B cell (primary cell): ENCODE measurements at regions not wholly inside any gene's neighbourhood (a gene's known extent, or its start where the extent isn't known, plus 50 kb on each side); places are given as distances from the start of the nearest gene placed in this dataset.

Experiments used
- ATAC-seq: fragments of 200-7000 bp; cut with Tn5 transposase; one replicate; pipeline ENCODE4 v1.10.0; 2021; ENCODE audit warnings: low read depth, mild to moderate bottlenecking, moderate number of reproducible peaks, moderate library complexity
- CTCF ChIA-PET: fragments of 350-600 bp; sonication (Branson Sonifier 250); formaldehyde crosslinking; loops from one replicate; lab custom pipeline; 2021; ENCODE audit warnings: antibody characterized with exemption, inconsistent platforms; lab: Charles Lee
- POLR2A ChIA-PET: fragments of 350-600 bp; sonication (Branson Sonifier 250); formaldehyde crosslinking; loops from one replicate; lab custom pipeline; 2021; ENCODE audit warnings: antibody characterized with exemption; lab: Charles Lee
- DNase-seq: peaks from one replicate; pipeline ENCODE4 v3.0.0; 2013
- H2AFZ ChIP-seq: 2 replicates; pipeline ENCODE4 v1.6.1; 2012; ENCODE audit warnings: mild to moderate bottlenecking, low read depth, low read length; ENCODE audit not compliant: insufficient read depth, poor library complexity, severe bottlenecking
- H3K27ac ChIP-seq, 2 donors: 1 replicate in 1 of 2; 2 replicates in 1 of 2; pipeline ENCODE4 v1.5.1; 2012 to 2013; ENCODE audit warnings: low read length in 2 of 2, mild to moderate bottlenecking in 2 of 2, moderate library complexity in 1 of 2
- H3K27me3 ChIP-seq, 4 experiments: fragments of 200-600 bp in 1 of 4; sonication (generic) in 1 of 4; replicated peaks in 1 of 4; 1 replicate in 2 of 4; 2 replicates in 2 of 4; pipeline versions ENCODE4 v1.6.1 to v1.7.0; 2013 to 2016; ENCODE audit warnings: low read length in 3 of 4, mild to moderate bottlenecking in 2 of 4, mixed read lengths in 1 of 4, moderate library complexity in 1 of 4; ENCODE audit not compliant: insufficient read depth in 4 of 4, control insufficient read depth in 3 of 4; ENCODE audit errors: control extremely low read depth in 1 of 4
- H3K36me3 ChIP-seq, 2 experiments: replicated peaks in 1 of 2; 1 replicate in 1 of 2; 2 replicates in 1 of 2; pipeline versions ENCODE4 v1.6.1 to v1.7.1; 2013; ENCODE audit warnings: low read length in 1 of 2; ENCODE audit not compliant: insufficient read depth in 2 of 2, control insufficient read depth in 1 of 2; ENCODE audit errors: control extremely low read depth in 1 of 2, extremely low read depth in 1 of 2
- H3K4me1 ChIP-seq, 2 donors: fragments of 200-600 bp in 1 of 2; sonication (generic) in 1 of 2; 1 replicate in 1 of 2; 2 replicates in 1 of 2; pipeline versions ENCODE4 v1.5.1 to v1.6.1; 2013 to 2017; ENCODE audit warnings: low read length in 2 of 2; ENCODE audit not compliant: control insufficient read depth in 2 of 2, insufficient read depth in 2 of 2
- H3K4me2 ChIP-seq: replicated peaks from 2 replicates; pipeline ENCODE3; 2012; ENCODE audit warnings: mild to moderate bottlenecking, low read depth, low read length; ENCODE audit not compliant: poor library complexity, severe bottlenecking
- H3K4me3 ChIP-seq, 5 experiments: fragments of 200-600 bp in 1 of 5; sonication (generic) in 1 of 5; 1 replicate in 3 of 5; 2 replicates in 2 of 5; pipeline versions ENCODE4 v1.5.1 to v1.7.0; 2011 to 2016; ENCODE audit warnings: low read length in 4 of 5, mild to moderate bottlenecking in 4 of 5, low read depth in 2 of 5, control low read depth in 1 of 5, moderate library complexity in 1 of 5; ENCODE audit not compliant: insufficient read depth in 1 of 5; ENCODE audit errors: control extremely low read depth in 1 of 5, extremely low read depth in 1 of 5
- H3K79me2 ChIP-seq: fragments of 200-600 bp; sonication (generic); one replicate; pipeline ENCODE4 v1.6.0; 2016; ENCODE audit warnings: low read length; ENCODE audit not compliant: control insufficient read depth, insufficient read depth
- H3K9ac ChIP-seq: fragments of 200-600 bp; sonication (generic); 2 replicates; pipeline ENCODE4 v1.6.1; 2017; ENCODE audit warnings: mild to moderate bottlenecking, low read length, moderate library complexity
- H3K9me3 ChIP-seq, 3 donors: one replicate each; pipeline versions ENCODE4 v1.6.1 to v1.7.1; 2013; ENCODE audit warnings: low read length in 2 of 3; ENCODE audit not compliant: control insufficient read depth in 2 of 3, insufficient read depth in 1 of 3; ENCODE audit errors: control extremely low read depth in 1 of 3
- H4K20me1 ChIP-seq: 2 replicates; pipeline ENCODE4 v1.6.0; 2012; ENCODE audit warnings: mild to moderate bottlenecking, low read length; ENCODE audit not compliant: insufficient read depth, control insufficient read depth, poor library complexity, severe bottlenecking
- H3K27ac Mint-ChIP-seq: one replicate; pipeline ENCODE4 v1.8.0; 2021; ENCODE audit warnings: mixed read lengths
- H3K27me3 Mint-ChIP-seq: one replicate; pipeline ENCODE4 v1.8.0; 2021; ENCODE audit warnings: mixed read lengths
- H3K4me1 Mint-ChIP-seq: one replicate; pipeline ENCODE4 v1.8.0; 2021; ENCODE audit warnings: mixed read lengths
- H3K4me3 Mint-ChIP-seq: one replicate; pipeline ENCODE4 v1.8.0; 2021; ENCODE audit warnings: mixed read lengths
- H3K9me3 Mint-ChIP-seq: one replicate; pipeline ENCODE4 v1.8.0; 2022; ENCODE audit warnings: mixed read lengths; ENCODE audit not compliant: insufficient read depth
- CTCF ChIP-seq: fragments of 200-600 bp; IDR thresholded peaks from one replicate; pipeline ENCODE4 v1.8.0; 2022; ENCODE audit warnings: antibody characterized with exemption, mild to moderate bottlenecking
- EZH2 ChIP-seq: IDR thresholded peaks from 2 replicates; pipeline ENCODE4 v1.6.1; 2012; ENCODE audit warnings: borderline replicate concordance, low read depth, mild to moderate bottlenecking, moderate library complexity, low read length; ENCODE audit not compliant: insufficient read depth, poor library complexity, severe bottlenecking
- WGBS: methylation state at CpG from one replicate; pipeline ENCODE4 v1.1.5; 2013; ENCODE audit warnings: missing lambda C conversion rate; ENCODE audit not compliant: insufficient coverage; 5-methylcytosine and 5-hydroxymethylcytosine counted together
- intact Hi-C: fragments of 100-400 bp; cut with micrococcal nuclease; formaldehyde crosslinking; loops from one replicate; pipeline ENCODE4 v1.10.0; 2022

- no peak for ATAC-seq
- H3K9me3 Mint-ChIP-seq: peaks cover 2% of the 10 kb centered on the region
- no peak overlapping the region for H3K4me3 Mint-ChIP-seq
Observed at GRCh38 chr12:115416869-115417268, 732.9 kb upstream of the TBX3 start.

GRCh38 chr12:115413626-115414025, 729.7 kb upstream of the TBX3 start:
- no peaks in the 10 kb centered on the region for H3K79me2 ChIP-seq
- 80% methylated on average over 1 of the region's 3 CpGs for WGBS

More at GRCh38 chr12:115416869-115417268, 732.9 kb upstream of the TBX3 start:
- H3K27ac ChIP-seq: no peak overlapping the region
- no peak overlapping the region for H3K4me2 ChIP-seq
- TF ChIP-seq EZH2 (no peak), CTCF (no peak)
- Mint-ChIP-seq H3K4me1 (no peaks in the 10 kb centered on the region), H3K27me3 (no peaks in the 10 kb centered on the region), H3K27ac (no peak overlapping the region)
- no peak for DNase-seq
- H3K9me3 ChIP-seq: no peaks in the 10 kb centered on the region
- no peaks in the 10 kb centered on the region for H3K27me3 ChIP-seq
- no peaks in the 10 kb centered on the region for H4K20me1 ChIP-seq
- no peak overlapping the region for H3K4me3 ChIP-seq
- no peak overlapping the region for H2AFZ ChIP-seq
- POLR2A ChIA-PET: no interaction called here
- intact Hi-C loops: no loop called here
- no peak overlapping the region for H3K9ac ChIP-seq
- CTCF ChIA-PET: no interaction called here
- no peaks in the 10 kb centered on the region for H3K79me2 ChIP-seq
- no peaks in the 10 kb centered on the region for H3K4me1 ChIP-seq
- no peaks in the 10 kb centered on the region for H3K36me3 ChIP-seq

More at GRCh38 chr12:115413626-115414025, 729.7 kb upstream of the TBX3 start:
- Mint-ChIP-seq H3K4me3 (no peak overlapping the region), H3K9me3 (peaks cover 2% of the 10 kb centered on the region), H3K27me3 (no peaks in the 10 kb centered on the region), H3K27ac (no peak overlapping the region), H3K4me1 (no peaks in the 10 kb centered on the region)
- no peak overlapping the region for H3K4me3 ChIP-seq
- intact Hi-C loops: no loop called here
- H3K4me1 ChIP-seq: no peaks in the 10 kb centered on the region
- POLR2A ChIA-PET: no interaction called here
- no peak for DNase-seq
- H3K27ac ChIP-seq: no peak overlapping the region
- no peaks in the 10 kb centered on the region for H3K36me3 ChIP-seq
- no peak for TF ChIP-seq CTCF
- no peak for TF ChIP-seq EZH2
- H3K9ac ChIP-seq: no peak overlapping the region
- CTCF ChIA-PET: no interaction called here
- H4K20me1 ChIP-seq: no peaks in the 10 kb centered on the region
- H3K4me2 ChIP-seq: no peak overlapping the region
- H2AFZ ChIP-seq: no peak overlapping the region
- no peaks in the 10 kb centered on the region for H3K27me3 ChIP-seq
- no peaks in the 10 kb centered on the region for H3K9me3 ChIP-seq
- ATAC-seq: no peak
